H9 (cell line): ENCODE measurements at regions not wholly inside any gene's neighbourhood (a gene's known extent, or its start where the extent isn't known, plus 50 kb on each side); places are given as distances from the start of the nearest gene placed in this dataset.

Experiments
- DNase-seq: peaks from one replicate; pipeline ENCODE4 v3.0.0-alpha.2; 2017
- H2AFZ ChIP-seq: one replicate; pipeline ENCODE4 v1.6.1; 2013; ENCODE audit warnings: mild to moderate bottlenecking, low read length, control low read depth, moderate library complexity
- H2AK5ac ChIP-seq: 2 replicates; pipeline ENCODE4 v1.6.1; 2013; ENCODE audit warnings: low read length, control low read depth, mixed read lengths; ENCODE audit not compliant: insufficient read length
- H2BK120ac ChIP-seq: one replicate; pipeline ENCODE4 v1.6.1; 2013; ENCODE audit warnings: low read depth, mild to moderate bottlenecking, low read length, control low read depth, inconsistent platforms; ENCODE audit not compliant: poor library complexity, severe bottlenecking
- H2BK12ac ChIP-seq: 2 replicates; pipeline ENCODE4 v1.6.1; 2013; ENCODE audit warnings: low read length, control low read depth, mixed read lengths, low read depth; ENCODE audit not compliant: insufficient read length
- H2BK15ac ChIP-seq: 2 replicates; pipeline ENCODE4 v1.6.1; 2013; ENCODE audit warnings: low read depth, low read length, control low read depth
- H2BK20ac ChIP-seq: one replicate; pipeline ENCODE4 v1.6.1; 2013; ENCODE audit warnings: low read depth, mild to moderate bottlenecking, low read length, control low read depth, inconsistent platforms; ENCODE audit not compliant: poor library complexity, severe bottlenecking
- H2BK5ac ChIP-seq: 2 replicates; pipeline ENCODE4 v1.6.1; 2013; ENCODE audit warnings: low read length, control low read depth, mixed read lengths; ENCODE audit not compliant: insufficient read length
- H3K14ac ChIP-seq: 2 replicates; pipeline ENCODE4 v1.6.1; 2013; ENCODE audit warnings: low read length, control low read depth; ENCODE audit not compliant: insufficient read depth
- H3K18ac ChIP-seq: 2 replicates; pipeline ENCODE4 v1.6.1; 2013; ENCODE audit warnings: low read depth, mild to moderate bottlenecking, mixed read lengths, low read length, control low read depth; ENCODE audit not compliant: insufficient read length
- H3K23ac ChIP-seq: 2 replicates; pipeline ENCODE4 v1.6.1; 2013; ENCODE audit warnings: low read length, control low read depth, mixed read lengths, low read depth; ENCODE audit not compliant: insufficient read length
- H3K23me2 ChIP-seq: 2 replicates; pipeline ENCODE4 v1.6.1; 2013; ENCODE audit warnings: low read depth, mild to moderate bottlenecking, mixed read lengths, low read length, control low read depth; ENCODE audit not compliant: insufficient read length, poor library complexity, severe bottlenecking
- H3K27ac ChIP-seq: 2 replicates; pipeline ENCODE4 v1.5.1; 2013; ENCODE audit warnings: low read length, control low read depth, mixed read lengths, low read depth; ENCODE audit not compliant: insufficient read length
- H3K27me3 ChIP-seq: 2 replicates; pipeline ENCODE4 v1.6.1; 2013; ENCODE audit warnings: low read length, control low read depth, inconsistent platforms; ENCODE audit not compliant: insufficient read depth
- H3K4ac ChIP-seq: 2 replicates; pipeline ENCODE4 v1.6.1; 2013; ENCODE audit warnings: low read depth, mild to moderate bottlenecking, control low read depth, inconsistent platforms, low read length, moderate library complexity
- H3K4me1 ChIP-seq: 2 replicates; pipeline ENCODE4 v1.6.1; 2013; ENCODE audit warnings: low read length, control low read depth, inconsistent platforms; ENCODE audit not compliant: insufficient read depth
- H3K4me2 ChIP-seq: 2 replicates; pipeline ENCODE4 v1.6.1; 2013; ENCODE audit warnings: low read length, control low read depth, mixed read lengths; ENCODE audit not compliant: insufficient read length, insufficient read depth
- H3K56ac ChIP-seq: 2 replicates; pipeline ENCODE4 v1.6.1; 2013; ENCODE audit warnings: low read depth, mild to moderate bottlenecking, mixed read lengths, low read length, control low read depth; ENCODE audit not compliant: insufficient read length
- H3K79me1 ChIP-seq: 2 replicates; pipeline ENCODE4 v1.6.1; 2013; ENCODE audit warnings: low read depth, mild to moderate bottlenecking, moderate library complexity, low read length, control low read depth, inconsistent platforms; ENCODE audit not compliant: insufficient read depth, poor library complexity, severe bottlenecking
- H3K79me2 ChIP-seq: 2 replicates; pipeline ENCODE4 v1.6.1; 2013; ENCODE audit warnings: low read length, control low read depth, inconsistent platforms; ENCODE audit not compliant: insufficient read depth
- H3K9ac ChIP-seq: 2 replicates; pipeline ENCODE4 v1.6.1; 2013; ENCODE audit warnings: low read length, control low read depth, mixed read lengths; ENCODE audit not compliant: insufficient read length; ENCODE audit errors: extremely low read depth
- H3K9me3 ChIP-seq: one replicate; pipeline ENCODE4 v1.6.1; 2013; ENCODE audit warnings: low read depth, low read length, inconsistent platforms; ENCODE audit not compliant: control insufficient read depth
- H3T11ph ChIP-seq: one replicate; pipeline ENCODE4 v1.6.1; 2013; ENCODE audit warnings: mild to moderate bottlenecking, low read length, control low read depth, inconsistent platforms
- H4K20me1 ChIP-seq: one replicate; pipeline ENCODE4 v1.6.1; 2013; ENCODE audit not compliant: control insufficient read depth, insufficient read length, insufficient read depth
- H4K5ac ChIP-seq: 2 replicates; pipeline ENCODE4 v1.6.1; 2013; ENCODE audit warnings: low read depth, mild to moderate bottlenecking, mixed read lengths, low read length, control low read depth; ENCODE audit not compliant: insufficient read length
- H4K8ac ChIP-seq: replicated peaks from 2 replicates; pipeline ENCODE4 v1.6.1; 2013; ENCODE audit warnings: low read length, control low read depth, mixed read lengths, low read depth; ENCODE audit not compliant: insufficient read length
- H4K91ac ChIP-seq: 2 replicates; pipeline ENCODE4 v1.6.1; 2013; ENCODE audit warnings: low read depth, mild to moderate bottlenecking, moderate library complexity, mixed read lengths, low read length, control low read depth; ENCODE audit not compliant: insufficient read length
- H3K27ac Mint-ChIP-seq, 3 experiments: 2 replicates in 2 of 3; 3 replicates in 1 of 3; pipeline ENCODE4 v1.8.0; 2020 to 2021; ENCODE audit warnings: mixed read lengths in 3 of 3, mild to moderate bottlenecking in 1 of 3, moderate library complexity in 1 of 3
- H3K27me3 Mint-ChIP-seq: 2 replicates; pipeline ENCODE4 v1.8.0; 2021; ENCODE audit warnings: low read depth, mild to moderate bottlenecking, moderate library complexity, mixed read lengths
- H3K36me3 Mint-ChIP-seq, 3 experiments: 2 replicates in 2 of 3; 3 replicates in 1 of 3; pipeline ENCODE4 v1.8.0; 2020 to 2021; ENCODE audit warnings: low read depth in 3 of 3, mixed read lengths in 3 of 3; ENCODE audit not compliant: insufficient read depth in 1 of 3
- H3K4me1 Mint-ChIP-seq, 2 experiments: 2 replicates each; pipeline ENCODE4 v1.8.0; 2020; ENCODE audit warnings: mixed read lengths in 2 of 2
- H3K4me3 Mint-ChIP-seq, 2 experiments: 2 replicates in 1 of 2; 3 replicates in 1 of 2; pipeline ENCODE4 v1.8.0; 2020 to 2021; ENCODE audit warnings: mild to moderate bottlenecking in 2 of 2, mixed read lengths in 2 of 2, moderate library complexity in 1 of 2
- H3K9me3 Mint-ChIP-seq, 2 experiments: 2 replicates in 1 of 2; 3 replicates in 1 of 2; pipeline ENCODE4 v1.8.0; 2020; ENCODE audit warnings: mild to moderate bottlenecking in 2 of 2, mixed read lengths in 2 of 2, moderate library complexity in 1 of 2
- WGBS: extraction: QIAGEN DNeasy Blood & Tissue Kit; methylation state at CpG from one replicate; pipeline ENCODE4 v1.1.7; 2013; ENCODE audit warnings: missing lambda C conversion rate, low lambda C conversion rate, mixed read lengths; ENCODE audit not compliant: insufficient read length; ENCODE audit errors: extremely low coverage; 5-methylcytosine and 5-hydroxymethylcytosine counted together
- TF ChIP-seq, protein P1 (sequence below): fragments of 200-600 bp; sonication (generic); conservative IDR thresholded peaks from 3 replicates; pipeline ENCODE4 v1.8.0; 2021; ENCODE audit warnings: antibody characterized with exemption, mild to moderate bottlenecking

DNA sequence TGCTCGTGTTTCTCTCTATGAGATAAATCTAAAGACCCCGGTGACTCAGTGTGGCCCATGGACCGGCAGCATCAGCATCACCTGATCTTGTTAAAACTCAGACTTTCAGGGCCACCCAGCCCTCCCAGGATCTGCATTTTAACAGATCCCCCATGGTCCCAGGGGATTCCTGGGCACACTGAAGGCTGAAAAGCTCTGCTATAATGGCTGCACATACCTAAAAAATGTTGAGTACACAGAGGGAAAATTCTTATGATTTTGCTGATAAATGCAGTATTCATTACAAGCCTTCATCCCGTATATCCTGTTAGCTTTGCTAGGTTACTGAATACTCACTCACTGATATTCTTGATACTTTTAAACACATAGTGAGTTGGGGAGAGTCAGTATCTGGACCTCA is 200.5 kb downstream of the MYLK4 start:
- H3K36me3 Mint-ChIP-seq: peaks cover 0 to 5% (median 3%) of the 10 kb centered on the region in 3 experiments; a peak in 2 of 7 replicates

More for the DNA sequence above, 200.5 kb downstream of the MYLK4 start:
- no peaks in the 10 kb centered on the region for H4K20me1 ChIP-seq
- no peaks in the 10 kb centered on the region for H3K79me2 ChIP-seq
- no peak overlapping the region for H4K8ac ChIP-seq
- no peak overlapping the region for H2AK5ac ChIP-seq
- no peak overlapping the region for H2BK12ac ChIP-seq
- TF ChIP-seq, protein P1, sequence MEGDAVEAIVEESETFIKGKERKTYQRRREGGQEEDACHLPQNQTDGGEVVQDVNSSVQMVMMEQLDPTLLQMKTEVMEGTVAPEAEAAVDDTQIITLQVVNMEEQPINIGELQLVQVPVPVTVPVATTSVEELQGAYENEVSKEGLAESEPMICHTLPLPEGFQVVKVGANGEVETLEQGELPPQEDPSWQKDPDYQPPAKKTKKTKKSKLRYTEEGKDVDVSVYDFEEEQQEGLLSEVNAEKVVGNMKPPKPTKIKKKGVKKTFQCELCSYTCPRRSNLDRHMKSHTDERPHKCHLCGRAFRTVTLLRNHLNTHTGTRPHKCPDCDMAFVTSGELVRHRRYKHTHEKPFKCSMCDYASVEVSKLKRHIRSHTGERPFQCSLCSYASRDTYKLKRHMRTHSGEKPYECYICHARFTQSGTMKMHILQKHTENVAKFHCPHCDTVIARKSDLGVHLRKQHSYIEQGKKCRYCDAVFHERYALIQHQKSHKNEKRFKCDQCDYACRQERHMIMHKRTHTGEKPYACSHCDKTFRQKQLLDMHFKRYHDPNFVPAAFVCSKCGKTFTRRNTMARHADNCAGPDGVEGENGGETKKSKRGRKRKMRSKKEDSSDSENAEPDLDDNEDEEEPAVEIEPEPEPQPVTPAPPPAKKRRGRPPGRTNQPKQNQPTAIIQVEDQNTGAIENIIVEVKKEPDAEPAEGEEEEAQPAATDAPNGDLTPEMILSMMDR: no peak
- H4K5ac ChIP-seq: no peak overlapping the region
- WGBS: no CpG with 5 or more reads among the region's 4 CpGs
- no peaks in the 10 kb centered on the region for H3K79me1 ChIP-seq
- H3K27ac ChIP-seq: no peak overlapping the region
- H3K9me3 Mint-ChIP-seq: peaks cover 7 to 8% of the 10 kb centered on the region in 2 experiments
- no peak overlapping the region for H2AFZ ChIP-seq
- H3T11ph ChIP-seq: no peak overlapping the region
- H3K18ac ChIP-seq: no peak overlapping the region
- peaks cover 9% of the 10 kb centered on the region for H3K9me3 ChIP-seq
- H3K27me3 Mint-ChIP-seq: no peaks in the 10 kb centered on the region
- no peak overlapping the region for H2BK5ac ChIP-seq
- H3K4me2 ChIP-seq: no peak overlapping the region
- H3K4me3 Mint-ChIP-seq: no peak overlapping the region
- H3K27ac Mint-ChIP-seq: no peak overlapping the region
- DNase-seq: no peak
- H3K4ac ChIP-seq: no peak overlapping the region
- no peaks in the 10 kb centered on the region for H3K4me1 ChIP-seq
- H3K27me3 ChIP-seq: no peaks in the 10 kb centered on the region
- no peak overlapping the region for H3K14ac ChIP-seq
- peaks cover under 1 to 1% of the 10 kb centered on the region in 2 experiments; a peak in 3 of 4 replicates for H3K4me1 Mint-ChIP-seq
- no peak overlapping the region for H2BK120ac ChIP-seq
- H3K23ac ChIP-seq: no peak overlapping the region
- no peak overlapping the region for H2BK15ac ChIP-seq
- H2BK20ac ChIP-seq: no peak overlapping the region
- H3K23me2 ChIP-seq: no peaks in the 10 kb centered on the region
- no peak overlapping the region for H3K9ac ChIP-seq
- H3K56ac ChIP-seq: no peak overlapping the region
- H4K91ac ChIP-seq: no peak overlapping the region
